Neutrophil (primary cell): ENCODE measurements at regions not wholly inside any gene's neighbourhood (a gene's known extent, or its start where the extent isn't known, plus 50 kb on each side); places are given as distances from the start of the nearest gene placed in this dataset.

Source experiments
- H3K27ac ChIP-seq: fragments of 200-600 bp; sonication (generic); 2 replicates; pipeline ENCODE4 v1.5.1; 2016; ENCODE audit warnings: mild to moderate bottlenecking, moderate library complexity
- H3K27me3 ChIP-seq: fragments of 200-600 bp; sonication (generic); 2 replicates; pipeline ENCODE4 v1.6.0; 2016; ENCODE audit warnings: mild to moderate bottlenecking
- H3K36me3 ChIP-seq: fragments of 200-600 bp; sonication (generic); 2 replicates; pipeline ENCODE4 v1.5.1; 2017
- H3K4me1 ChIP-seq, 2 experiments: fragments of 200-600 bp in 1 of 2; sonication (generic) in 1 of 2; 1 replicate in 1 of 2; 2 replicates in 1 of 2; pipeline versions ENCODE4 v1.5.1 to v1.6.1; 2013 to 2016; ENCODE audit warnings: low read depth in 1 of 2, low read length in 1 of 2, mild to moderate bottlenecking in 1 of 2, moderate library complexity in 1 of 2; ENCODE audit not compliant: control insufficient read depth in 1 of 2, insufficient read depth in 1 of 2
- H3K4me3 ChIP-seq, 2 experiments: fragments of 200-600 bp in 1 of 2; sonication (generic) in 1 of 2; 1 replicate in 1 of 2; 2 replicates in 1 of 2; pipeline ENCODE4 v1.5.1; 2013 to 2016; ENCODE audit warnings: low read depth in 1 of 2, low read length in 1 of 2, mild to moderate bottlenecking in 1 of 2, moderate library complexity in 1 of 2
- H3K9me3 ChIP-seq: fragments of 200-600 bp; sonication (generic); 2 replicates; pipeline ENCODE4 v1.5.1; 2016
- CTCF ChIP-seq: fragments of 200-600 bp; sonication (generic); IDR thresholded peaks from 2 replicates; pipeline ENCODE4 v1.5.1; 2016; ENCODE audit warnings: antibody characterized with exemption

- H3K36me3 ChIP-seq: no peaks in the 10 kb centered on the region
- no peaks in the 10 kb centered on the region for H3K4me1 ChIP-seq
- no peak overlapping the region for H3K27ac ChIP-seq
- no peaks in the 10 kb centered on the region for H3K9me3 ChIP-seq
- H3K4me3 ChIP-seq: no peak overlapping the region
- no peak for TF ChIP-seq CTCF
- H3K27me3 ChIP-seq: no peaks in the 10 kb centered on the region
Observed at GRCh38 chr18:39935598-39935997, 2019.4 kb upstream of the PIK3C3 start.

GRCh38 chr18:39918847-39919246 is 2036.2 kb upstream of the PIK3C3 start:
- Histone ChIP-seq H3K36me3 (no peaks in the 10 kb centered on the region), H3K4me1 (no peaks in the 10 kb centered on the region)
- no peak for TF ChIP-seq CTCF

GRCh38 chr18:39913672-39914366 is 2041.2 kb upstream of the PIK3C3 start:
- Histone ChIP-seq H3K36me3 (no peaks in the 10 kb centered on the region), H3K4me1 (no peaks in the 10 kb centered on the region), H3K27me3 (no peaks in the 10 kb centered on the region), H3K27ac (no peak overlapping the region), H3K4me3 (no peak overlapping the region), H3K9me3 (no peaks in the 10 kb centered on the region)
- no peak for TF ChIP-seq CTCF

More at GRCh38 chr18:39918847-39919246, 2036.2 kb upstream of the PIK3C3 start:
- no peaks in the 10 kb centered on the region for H3K9me3 ChIP-seq
- H3K4me3 ChIP-seq: no peak overlapping the region
- no peaks in the 10 kb centered on the region for H3K27me3 ChIP-seq
- H3K27ac ChIP-seq: no peak overlapping the region

- H3K36me3 ChIP-seq: no peaks in the 10 kb centered on the region
- TF ChIP-seq CTCF: no peak
- H3K27ac ChIP-seq: no peak overlapping the region
Observed at GRCh38 chr18:39911716-39912115, 2043.3 kb upstream of the PIK3C3 start.

GRCh38 chr18:39909706-39910105 is 2045.3 kb upstream of the PIK3C3 start:
- H3K27me3 ChIP-seq: no peaks in the 10 kb centered on the region
- no peak overlapping the region for H3K27ac ChIP-seq
- H3K4me1 ChIP-seq: no peaks in the 10 kb centered on the region
- no peak overlapping the region for H3K4me3 ChIP-seq
- no peaks in the 10 kb centered on the region for H3K36me3 ChIP-seq
- TF ChIP-seq CTCF: no peak
- H3K9me3 ChIP-seq: no peaks in the 10 kb centered on the region

More at GRCh38 chr18:39911716-39912115, 2043.3 kb upstream of the PIK3C3 start:
- Histone ChIP-seq H3K9me3 (no peaks in the 10 kb centered on the region), H3K27me3 (no peaks in the 10 kb centered on the region), H3K4me3 (no peak overlapping the region), H3K4me1 (no peaks in the 10 kb centered on the region)
